HepG2 (cell line): ENCODE measurements at regions not wholly inside any gene's neighbourhood (a gene's known extent, or its start where the extent isn't known, plus 50 kb on each side); places are given as distances from the start of the nearest gene placed in this dataset.

ENCODE experiments used
- ATF6 ChIP-seq: sonication (generic); formaldehyde crosslinking; conservative IDR thresholded peaks from 2 replicates; pipeline ENCODE4 v1.4.0; 2020; ENCODE audit warnings: missing genetic modification reagents
- EHMT2 ChIP-seq: fragments of 200-600 bp; sonication (generic); IDR thresholded peaks from 2 replicates; pipeline ENCODE4 v1.7.0; 2017; ENCODE audit warnings: antibody characterized with exemption, low read depth, low read length, borderline replicate concordance
- GPBP1L1 ChIP-seq: sonication (generic); formaldehyde crosslinking; IDR thresholded peaks from 2 replicates; pipeline ENCODE4 v1.5.0; 2020; ENCODE audit warnings: mild to moderate bottlenecking, missing genetic modification reagents
- HINFP ChIP-seq: sonication (generic); formaldehyde crosslinking; IDR thresholded peaks from 2 replicates; pipeline ENCODE4 v1.4.0; 2020; ENCODE audit warnings: low read depth, mild to moderate bottlenecking, missing genetic modification reagents
- KIAA2018 ChIP-seq: sonication (generic); formaldehyde crosslinking; IDR thresholded peaks from 2 replicates; pipeline ENCODE4 v1.5.0; 2020; ENCODE audit warnings: mild to moderate bottlenecking, missing genetic modification reagents, borderline replicate concordance
- NFRKB ChIP-seq: fragments of 450-650 bp; IDR thresholded peaks from 2 replicates; pipeline ENCODE4 v1.6.1; 2017
- SIN3B ChIP-seq: fragments of 150-350 bp; IDR thresholded peaks from 2 replicates; pipeline ENCODE4 v1.6.1; 2014; ENCODE audit warnings: low read length
- SRF ChIP-seq: IDR thresholded peaks from 2 replicates; pipeline ENCODE4 v1.6.1; 2011; ENCODE audit warnings: mild to moderate bottlenecking, low read depth, low read length, moderate library complexity
- WIZ ChIP-seq: sonication (generic); formaldehyde crosslinking; IDR thresholded peaks from 2 replicates; pipeline ENCODE4 v1.5.1; 2020; ENCODE audit warnings: mild to moderate bottlenecking, missing genetic modification reagents
- YEATS4 ChIP-seq: sonication (generic); formaldehyde crosslinking; IDR thresholded peaks from 2 replicates; pipeline ENCODE4 v1.4.0; 2020; ENCODE audit warnings: missing genetic modification reagents, borderline replicate concordance
- ZNF264 ChIP-seq: sonication (generic); formaldehyde crosslinking; IDR thresholded peaks from 2 replicates; pipeline ENCODE4 v1.4.0; 2020; ENCODE audit warnings: missing genetic modification reagents
- ZNF329 ChIP-seq: sonication (generic); formaldehyde crosslinking; IDR thresholded peaks from 2 replicates; pipeline ENCODE4 v1.9.0; 2021; ENCODE audit warnings: low read depth, mild to moderate bottlenecking, missing genetic modification reagents
- ZNF513 ChIP-seq: sonication (generic); formaldehyde crosslinking; conservative IDR thresholded peaks from 2 replicates; pipeline ENCODE4 v1.5.0; 2020; ENCODE audit warnings: missing genetic modification reagents
- ZNF614 ChIP-seq: IDR thresholded peaks from 2 replicates; pipeline ENCODE4 v1.6.1; 2018; ENCODE audit warnings: missing biosample characterization, missing genetic modification reagents, inconsistent platforms, borderline replicate concordance
- ZNF691 ChIP-seq: sonication (generic); formaldehyde crosslinking; IDR thresholded peaks from 2 replicates; pipeline ENCODE4 v1.4.0; 2020; ENCODE audit warnings: missing genetic modification reagents, low read depth, mild to moderate bottlenecking, borderline replicate concordance

- TF ChIP-seq KIAA2018 (CRISPR knock-in tag) (no peak), WIZ (CRISPR knock-in tag) (no peak), ZNF513 (no peak), SIN3B (no peak), ZNF264 (CRISPR knock-in tag) (no peak), EHMT2 (peak; percentile 69; the same call in 1 of the 2 replicates), NFRKB (no peak), GPBP1L1 (CRISPR knock-in tag) (no peak), ZNF614 (CRISPR knock-in tag) (0 out of 2 replicates have a peak, but pooled peaks have one; percentile 26), ATF6 (CRISPR knock-in tag) (no peak), ZNF329 (no peak), ZNF691 (CRISPR knock-in tag) (no peak), SRF (no peak), HINFP (CRISPR knock-in tag) (no peak), YEATS4 (CRISPR knock-in tag) (no peak)
These were observed 372.2 kb upstream of the PKN2 start (continued) for GRCh38 chr1:88311907-88312306.
